Gastroesophageal sphincter (tissue), 3 donors: ENCODE measurements at regions not wholly inside any gene's neighbourhood (a gene's known extent, or its start where the extent isn't known, plus 50 kb on each side); places are given as distances from the start of the nearest gene placed in this dataset.

Experiments used
- EP300 ChIP-seq: sonication (generic); formaldehyde crosslinking; IDR thresholded peaks from one replicate; pipeline ENCODE4 v1.6.1; 2017; ENCODE audit warnings: antibody characterized with exemption, mild to moderate bottlenecking
- POLR2A ChIP-seq, 2 donors: fragments of 450-650 bp; IDR thresholded peaks; one replicate each; pipeline ENCODE4 v1.6.1; 2017; ENCODE audit warnings: antibody characterized with exemption in 2 of 2, mild to moderate bottlenecking in 2 of 2, moderate library complexity in 1 of 2
- TF ChIP-seq, protein P1 (sequence below), 4 experiments: fragments of 200-600 bp in 2 of 4; fragments of 450-650 bp in 2 of 4; sonication (generic) in 1 of 4; IDR thresholded peaks; one replicate each; pipeline ENCODE4 v1.5.1; 2017 to 2019; ENCODE audit warnings: antibody characterized with exemption in 4 of 4, mild to moderate bottlenecking in 2 of 4, moderate library complexity in 2 of 4

DNA sequence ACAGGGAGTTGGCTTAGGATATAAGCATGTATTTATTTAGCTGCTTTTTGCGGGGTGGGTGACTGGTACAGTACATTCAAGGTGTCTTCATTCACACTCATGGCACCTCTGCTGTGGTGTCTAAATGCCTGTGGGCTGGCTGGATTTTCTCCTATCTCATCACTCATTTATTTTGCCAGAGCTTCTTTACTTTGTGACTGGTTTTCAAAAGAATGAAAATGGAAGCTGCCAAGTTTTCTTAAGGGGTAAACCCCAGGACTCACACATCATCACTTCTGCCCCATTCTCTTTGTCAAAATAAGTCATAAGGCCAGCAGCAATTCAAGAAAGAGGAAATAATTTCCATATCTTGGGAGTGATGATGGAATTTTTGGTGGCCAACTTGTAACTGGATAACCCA lies 493.4 kb upstream of the ALCAM start:
- TF ChIP-seq POLR2A (IDR thresholded peaks at IDR 0.05), result no peak
- TF ChIP-seq EP300, result no peak
- TF ChIP-seq, protein P1, sequence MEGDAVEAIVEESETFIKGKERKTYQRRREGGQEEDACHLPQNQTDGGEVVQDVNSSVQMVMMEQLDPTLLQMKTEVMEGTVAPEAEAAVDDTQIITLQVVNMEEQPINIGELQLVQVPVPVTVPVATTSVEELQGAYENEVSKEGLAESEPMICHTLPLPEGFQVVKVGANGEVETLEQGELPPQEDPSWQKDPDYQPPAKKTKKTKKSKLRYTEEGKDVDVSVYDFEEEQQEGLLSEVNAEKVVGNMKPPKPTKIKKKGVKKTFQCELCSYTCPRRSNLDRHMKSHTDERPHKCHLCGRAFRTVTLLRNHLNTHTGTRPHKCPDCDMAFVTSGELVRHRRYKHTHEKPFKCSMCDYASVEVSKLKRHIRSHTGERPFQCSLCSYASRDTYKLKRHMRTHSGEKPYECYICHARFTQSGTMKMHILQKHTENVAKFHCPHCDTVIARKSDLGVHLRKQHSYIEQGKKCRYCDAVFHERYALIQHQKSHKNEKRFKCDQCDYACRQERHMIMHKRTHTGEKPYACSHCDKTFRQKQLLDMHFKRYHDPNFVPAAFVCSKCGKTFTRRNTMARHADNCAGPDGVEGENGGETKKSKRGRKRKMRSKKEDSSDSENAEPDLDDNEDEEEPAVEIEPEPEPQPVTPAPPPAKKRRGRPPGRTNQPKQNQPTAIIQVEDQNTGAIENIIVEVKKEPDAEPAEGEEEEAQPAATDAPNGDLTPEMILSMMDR (IDR thresholded peaks at IDR 0.05), result no peak
